IMR-90 (cell line): ENCODE measurements at regions not wholly inside any gene's neighbourhood (a gene's known extent, or its start where the extent isn't known, plus 50 kb on each side); places are given as distances from the start of the nearest gene placed in this dataset.

ENCODE experiments used
- ATAC-seq: fragments of 200-7000 bp; cut with Tn5 transposase; 2 replicates; pipeline ENCODE4 v1.9.1; 2020; ENCODE audit warnings: low read depth, mild to moderate bottlenecking, moderate library complexity
- BruUV-seq: library from RNA; stranded (reverse); fragments of 400-500 nt; replicated peaks from 2 replicates; lab custom pipeline; 2021; lab: Mats Ljungman, UMichigan
- CTCF ChIA-PET: fragments of 300-600 bp; formaldehyde crosslinking; extraction: SDS; loops from one replicate; lab custom pipeline; 2021; ENCODE audit warnings: antibody characterized with exemption; lab: Yijun Ruan, JAX
- POLR2A ChIA-PET: fragments of 300-600 bp; sonication (Branson Sonifier 250); formaldehyde crosslinking; loops from one replicate; lab custom pipeline; 2022; ENCODE audit warnings: antibody characterized with exemption; ENCODE audit not compliant: unreplicated experiment; lab: Charles Lee
- DNase-seq: peaks from one replicate; pipeline ENCODE4 v3.0.0; 2013
- H2AFZ ChIP-seq: replicated peaks from 2 replicates; pipeline ENCODE3; 2013; ENCODE audit warnings: low read length, mild to moderate bottlenecking; ENCODE audit not compliant: poor library complexity
- H2AK5ac ChIP-seq: 2 replicates; pipeline ENCODE4 v1.6.1; 2013; ENCODE audit warnings: low read depth, low read length, inconsistent platforms
- H2AK9ac ChIP-seq: replicated peaks from 2 replicates; pipeline ENCODE3; 2013; ENCODE audit warnings: mild to moderate bottlenecking, low read depth, low read length, moderate library complexity; ENCODE audit not compliant: poor library complexity
- H2BK120ac ChIP-seq: 2 replicates; pipeline ENCODE4 v1.6.1; 2013; ENCODE audit warnings: low read depth, low read length, inconsistent platforms
- H2BK15ac ChIP-seq: 3 replicates; pipeline ENCODE4 v1.6.1; 2013; ENCODE audit warnings: low read depth, low read length, inconsistent platforms
- H2BK20ac ChIP-seq: 2 replicates; pipeline ENCODE4 v1.6.1; 2013; ENCODE audit warnings: low read depth, mild to moderate bottlenecking, inconsistent platforms, low read length, moderate library complexity
- H2BK5ac ChIP-seq: 2 replicates; pipeline ENCODE4 v1.6.1; 2013; ENCODE audit warnings: mild to moderate bottlenecking, low read depth, low read length, inconsistent platforms; ENCODE audit not compliant: poor library complexity, severe bottlenecking
- H3K14ac ChIP-seq: replicated peaks from 2 replicates; pipeline ENCODE4 v1.6.1; 2013; ENCODE audit warnings: low read depth, low read length, inconsistent platforms
- H3K18ac ChIP-seq: 2 replicates; pipeline ENCODE4 v1.6.1; 2013; ENCODE audit warnings: low read depth, low read length, control low read depth
- H3K23ac ChIP-seq: 2 replicates; pipeline ENCODE4 v1.6.1; 2013; ENCODE audit warnings: low read depth, low read length, inconsistent platforms
- H3K27ac ChIP-seq: 2 replicates; pipeline ENCODE4 v1.5.1; 2013; ENCODE audit warnings: mild to moderate bottlenecking, control low read depth, low read length; ENCODE audit not compliant: insufficient read depth
- H3K27me3 ChIP-seq: 2 replicates; pipeline ENCODE4 v1.6.1; 2013; ENCODE audit warnings: low read length; ENCODE audit not compliant: control insufficient read depth, insufficient read depth
- H3K36me3 ChIP-seq: 2 replicates; pipeline ENCODE4 v1.6.1; 2013; ENCODE audit warnings: low read length, mixed read lengths; ENCODE audit not compliant: control insufficient read depth, insufficient read depth
- H3K4ac ChIP-seq: 2 replicates; pipeline ENCODE4 v1.6.1; 2013; ENCODE audit warnings: low read depth, low read length, inconsistent platforms
- H3K4me1 ChIP-seq: 2 replicates; pipeline ENCODE4 v1.6.1; 2013; ENCODE audit warnings: low read length, mixed read lengths; ENCODE audit not compliant: control insufficient read depth, insufficient read depth
- H3K4me2 ChIP-seq: 2 replicates; pipeline ENCODE4 v1.6.1; 2013; ENCODE audit warnings: low read depth, mild to moderate bottlenecking, control low read depth, low read length, moderate library complexity
- H3K4me3 ChIP-seq: 2 replicates; pipeline ENCODE4 v1.5.1; 2013; ENCODE audit warnings: low read depth, mild to moderate bottlenecking, control low read depth, low read length, moderate library complexity; ENCODE audit not compliant: insufficient read depth
- H3K56ac ChIP-seq: 2 replicates; pipeline ENCODE4 v1.6.1; 2013; ENCODE audit warnings: low read length, inconsistent platforms; ENCODE audit not compliant: insufficient read depth; ENCODE audit errors: extremely low read depth
- H3K79me1 ChIP-seq, 2 experiments: 2 replicates each; pipeline ENCODE4 v1.6.1; 2013; ENCODE audit warnings: low read length in 2 of 2, inconsistent platforms in 1 of 2, low read depth in 1 of 2
- H3K9ac ChIP-seq: 2 replicates; pipeline ENCODE4 v1.6.1; 2013; ENCODE audit warnings: low read depth, low read length, control low read depth
- H3K9me1 ChIP-seq: 2 replicates; pipeline ENCODE4 v1.6.1; 2013; ENCODE audit warnings: low read length, inconsistent platforms; ENCODE audit not compliant: insufficient read depth
- H3K9me3 ChIP-seq: 2 replicates; pipeline ENCODE4 v1.6.1; 2013; ENCODE audit warnings: low read length; ENCODE audit not compliant: control insufficient read depth, insufficient read depth
- H4K20me1 ChIP-seq: 2 replicates; pipeline ENCODE4 v1.6.1; 2013; ENCODE audit warnings: low read length, inconsistent platforms; ENCODE audit not compliant: insufficient read depth
- H4K5ac ChIP-seq: 2 replicates; pipeline ENCODE4 v1.6.1; 2013; ENCODE audit warnings: mild to moderate bottlenecking, low read depth, low read length, control low read depth
- H4K8ac ChIP-seq, 2 experiments: 2 replicates each; pipeline ENCODE4 v1.6.1; 2013; ENCODE audit warnings: low read depth in 2 of 2, low read length in 2 of 2, control low read depth in 1 of 2, inconsistent platforms in 1 of 2
- H4K91ac ChIP-seq: 2 replicates; pipeline ENCODE4 v1.6.1; 2013; ENCODE audit warnings: low read depth, low read length, inconsistent platforms; ENCODE audit not compliant: insufficient read depth
- CTCF ChIP-seq: conservative IDR thresholded peaks from 2 replicates; pipeline ENCODE4 v1.5.1; 2012; ENCODE audit warnings: mild to moderate bottlenecking, low read depth, low read length, improper control_type of control experiment
- ELK1 ChIP-seq: fragments of 150-350 bp; IDR thresholded peaks from 2 replicates; pipeline ENCODE4 v1.6.1; 2016; ENCODE audit warnings: low read depth, mild to moderate bottlenecking, low read length, moderate library complexity, borderline replicate concordance
- FOS ChIP-seq: fragments of 150-350 bp; IDR thresholded peaks from 2 replicates; pipeline ENCODE4 v1.6.1; 2016; ENCODE audit warnings: low read depth, low read length
- NFE2L2 ChIP-seq: fragments of 150-350 bp; IDR thresholded peaks from 2 replicates; pipeline ENCODE4 v1.6.1; 2016; ENCODE audit warnings: low read depth, mild to moderate bottlenecking, low read length
- RAD21 ChIP-seq: IDR thresholded peaks from 2 replicates; pipeline ENCODE4 v1.6.1; 2012; ENCODE audit warnings: low read length, improper control_type of control experiment
- SMC3 ChIP-seq: fragments of 150-350 bp; IDR thresholded peaks from 2 replicates; pipeline ENCODE4 v1.6.1; 2016; ENCODE audit warnings: low read depth, mild to moderate bottlenecking, antibody characterized with exemption, low read length, moderate library complexity
- WGBS, 2 experiments: methylation state at CpG; one replicate each; pipeline versions ENCODE4 v1.1.5 to v1.1.7; 2013; ENCODE audit warnings: missing lambda C conversion rate in 2 of 2; ENCODE audit not compliant: insufficient read length in 1 of 2; ENCODE audit errors: extremely low coverage in 2 of 2; 5-methylcytosine and 5-hydroxymethylcytosine counted together
- dilution Hi-C: fragments of 300-500 bp; cut with HindIII; formaldehyde crosslinking; loops from one replicate; pipeline ENCODE4 v1.14.3; 2018; ENCODE audit warnings: low sequenced_read_pairs; ENCODE audit not compliant: unreplicated experiment
- in situ Hi-C: fragments of 300-500 bp; cut with MboI; formaldehyde crosslinking; loops from 3 replicates; pipeline ENCODE4 v1.14.3; 2019; ENCODE audit warnings: low sequenced_read_pairs, inconsistent platforms, mixed read lengths
- intact Hi-C: fragments of 100-400 bp; cut with micrococcal nuclease; formaldehyde crosslinking; loops from 2 replicates; pipeline ENCODE4 v1.10.0; 2022

DNA sequence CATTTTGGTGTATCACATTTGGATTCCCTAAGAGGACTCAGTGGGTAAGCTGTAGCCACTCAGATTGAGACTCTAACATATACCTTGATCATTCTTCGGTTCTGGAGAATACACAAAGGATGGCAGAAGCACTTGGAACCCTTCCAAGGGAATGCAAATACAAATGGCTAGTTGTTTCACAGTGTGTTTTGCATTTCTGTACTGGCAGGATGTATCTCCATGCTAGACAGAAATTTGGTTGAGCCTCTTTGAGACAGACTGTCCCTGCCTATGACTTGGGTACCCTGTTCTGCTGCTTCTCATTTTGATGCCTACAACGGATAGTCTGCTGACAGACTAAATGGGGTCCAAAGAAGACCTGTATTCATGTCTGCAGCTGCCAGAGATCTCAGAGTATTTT is 273.5 kb downstream of the TMEM38B start:
- Histone ChIP-seq H2BK120ac (no peak overlapping the region), H2AK5ac (no peak overlapping the region), H2BK15ac (no peak overlapping the region), H3K14ac (no peak overlapping the region), H3K36me3 (no peaks in the 10 kb centered on the region), H3K18ac (no peak overlapping the region), H3K4me2 (no peak overlapping the region), H3K4ac (no peak overlapping the region), H2BK20ac (no peak overlapping the region), H3K9me3 (no peaks in the 10 kb centered on the region), H3K79me1 (no peaks in the 10 kb centered on the region), H4K5ac (no peak overlapping the region), H4K8ac (no peak overlapping the region), H3K27me3 (no peaks in the 10 kb centered on the region), H3K27ac (no peak overlapping the region), H3K56ac (no peak overlapping the region), H3K9ac (no peak overlapping the region), H3K23ac (no peak overlapping the region), H3K4me3 (no peak overlapping the region), H2AK9ac (no peak overlapping the region), H3K4me1 (no peaks in the 10 kb centered on the region), H2BK5ac (no peak overlapping the region), H3K9me1 (no peaks in the 10 kb centered on the region), H4K20me1 (no peaks in the 10 kb centered on the region), H4K91ac (no peak overlapping the region), H2AFZ (no peak overlapping the region)
- intact Hi-C loops: no loop called here
- TF ChIP-seq NFE2L2 (no peak), ELK1 (no peak), CTCF (no peak), FOS (no peak), SMC3 (no peak), RAD21 (no peak)
- dilution Hi-C loops: no loop called here
- ChIA-PET POLR2A (no interaction called here), CTCF (no interaction called here)
- no TSS peak for BruUV-seq
- no CpG with 5 or more reads among the region's 2 CpGs for WGBS, 2 experiments
- DNase-seq: no peak
- in situ Hi-C loops: no loop called here
- ATAC-seq: no peak
